Gastrocnemius medialis (tissue), 4 donors: ENCODE measurements at regions not wholly inside any gene's neighbourhood (a gene's known extent, or its start where the extent isn't known, plus 50 kb on each side); places are given as distances from the start of the nearest gene placed in this dataset.

Experiments
- ATAC-seq, 2 donors: fragments of 150-250 bp; one replicate each; pipeline ENCODE4 v1.9.1; 2016
- DNase-seq, 2 donors: peaks; one replicate each; pipeline ENCODE4 v3.0.0-alpha.2; 2019
- H3K27ac ChIP-seq, 4 donors: fragments of 200-600 bp; sonication (generic); 1 replicate in 1 of 4; 2 replicates in 3 of 4; pipeline ENCODE4 v1.5.1; 2016 to 2018; ENCODE audit warnings: mild to moderate bottlenecking in 2 of 4, moderate library complexity in 1 of 4
- H3K27me3 ChIP-seq, 3 donors: fragments of 200-600 bp; sonication (generic) in 2 of 3; 1 replicate in 1 of 3; 2 replicates in 2 of 3; pipeline versions ENCODE4 v1.5.1 to v1.6.0; 2016 to 2019; ENCODE audit warnings: mild to moderate bottlenecking in 1 of 3, moderate library complexity in 1 of 3
- H3K36me3 ChIP-seq, 2 donors: fragments of 200-600 bp; sonication (generic) in 1 of 2; one replicate each; pipeline ENCODE4 v1.5.1; 2017 to 2018
- H3K4me1 ChIP-seq, 2 donors: fragments of 200-600 bp; sonication (generic) in 1 of 2; one replicate each; pipeline ENCODE4 v1.5.1; 2016 to 2017; ENCODE audit warnings: mild to moderate bottlenecking in 2 of 2
- H3K4me3 ChIP-seq, 4 donors: fragments of 200-600 bp; sonication (generic) in 3 of 4; 1 replicate in 1 of 4; 2 replicates in 3 of 4; pipeline ENCODE4 v1.5.1; 2016 to 2019; ENCODE audit warnings: mild to moderate bottlenecking in 2 of 4
- H3K9me3 ChIP-seq, 3 donors: fragments of 200-600 bp; sonication (generic) in 2 of 3; 1 replicate in 1 of 3; 2 replicates in 2 of 3; pipeline ENCODE4 v1.5.1; 2016 to 2019
- POLR2A ChIP-seq, 2 donors: fragments of 450-650 bp; IDR thresholded peaks; one replicate each; pipeline ENCODE4 v1.6.1; 2017; ENCODE audit warnings: antibody characterized with exemption in 2 of 2, mild to moderate bottlenecking in 2 of 2, moderate library complexity in 2 of 2
- in situ Hi-C, 4 donors: fragments of 200-750 bp; cut with MboI; loops; one replicate each; pipeline versions ENCODE4 v1.15.0 to v1.8.0; 2017; ENCODE audit warnings: low sequenced_read_pairs in 4 of 4
- intact Hi-C: fragments of 100-400 bp; cut with DNase I; formaldehyde crosslinking; loops from one replicate; pipeline ENCODE4 v1.15.1; 2023; ENCODE audit warnings: low total_unique reads
- TF ChIP-seq, protein P1 (sequence below), 5 experiments: fragments of 450-650 bp in 3 of 5; fragments of 200-600 bp in 2 of 5; sonication (generic) in 2 of 5; IDR thresholded peaks in 4 of 5; conservative IDR thresholded peaks in 1 of 5; 1 replicate in 4 of 5; 2 replicates in 1 of 5; pipeline ENCODE4 v1.5.1; 2016 to 2019; ENCODE audit warnings: antibody characterized with exemption in 5 of 5, mild to moderate bottlenecking in 3 of 5, moderate library complexity in 3 of 5

DNA sequence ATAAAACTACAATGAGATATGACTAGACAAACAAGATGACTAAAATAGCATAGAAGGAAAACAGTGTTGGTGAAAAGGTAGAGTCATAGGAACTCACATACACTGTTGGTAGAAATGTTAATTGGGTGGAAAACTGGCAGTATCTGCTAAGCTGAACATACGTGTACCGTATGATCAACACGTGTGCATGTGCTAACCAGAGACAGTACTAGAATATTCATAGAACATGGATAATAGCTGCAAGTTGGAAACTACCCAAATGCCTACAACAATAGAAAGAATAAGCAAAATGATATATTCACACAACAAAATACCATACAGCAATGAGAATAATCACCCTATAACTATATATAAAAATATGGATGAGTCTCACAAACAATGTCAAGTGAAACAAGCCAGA is 184.0 kb downstream of the IBTK start:
- ATAC-seq = no peak
- TF ChIP-seq, protein P1, sequence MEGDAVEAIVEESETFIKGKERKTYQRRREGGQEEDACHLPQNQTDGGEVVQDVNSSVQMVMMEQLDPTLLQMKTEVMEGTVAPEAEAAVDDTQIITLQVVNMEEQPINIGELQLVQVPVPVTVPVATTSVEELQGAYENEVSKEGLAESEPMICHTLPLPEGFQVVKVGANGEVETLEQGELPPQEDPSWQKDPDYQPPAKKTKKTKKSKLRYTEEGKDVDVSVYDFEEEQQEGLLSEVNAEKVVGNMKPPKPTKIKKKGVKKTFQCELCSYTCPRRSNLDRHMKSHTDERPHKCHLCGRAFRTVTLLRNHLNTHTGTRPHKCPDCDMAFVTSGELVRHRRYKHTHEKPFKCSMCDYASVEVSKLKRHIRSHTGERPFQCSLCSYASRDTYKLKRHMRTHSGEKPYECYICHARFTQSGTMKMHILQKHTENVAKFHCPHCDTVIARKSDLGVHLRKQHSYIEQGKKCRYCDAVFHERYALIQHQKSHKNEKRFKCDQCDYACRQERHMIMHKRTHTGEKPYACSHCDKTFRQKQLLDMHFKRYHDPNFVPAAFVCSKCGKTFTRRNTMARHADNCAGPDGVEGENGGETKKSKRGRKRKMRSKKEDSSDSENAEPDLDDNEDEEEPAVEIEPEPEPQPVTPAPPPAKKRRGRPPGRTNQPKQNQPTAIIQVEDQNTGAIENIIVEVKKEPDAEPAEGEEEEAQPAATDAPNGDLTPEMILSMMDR (IDR thresholded peaks at IDR 0.05 in 4 of 5, conservative IDR thresholded peaks at IDR 0.05 in 1 of 5) = no peak
- TF ChIP-seq POLR2A (IDR thresholded peaks at IDR 0.05) = no peak
- intact Hi-C loops (no loop called here), in situ Hi-C loops (no loop called here)
- no peaks in the 10 kb centered on the region for H3K4me1 ChIP-seq
- no peak for DNase-seq
- no peak overlapping the region for H3K27ac ChIP-seq
- no peaks in the 10 kb centered on the region for H3K9me3 ChIP-seq
- no peak overlapping the region for H3K4me3 ChIP-seq
- H3K36me3 ChIP-seq = no peaks in the 10 kb centered on the region
- H3K27me3 ChIP-seq = no peaks in the 10 kb centered on the region

- in situ Hi-C loops = no loop called here
Measured at GRCh38 chr6:82062219-82062618, 185.3 kb downstream of the IBTK start.

DNA sequence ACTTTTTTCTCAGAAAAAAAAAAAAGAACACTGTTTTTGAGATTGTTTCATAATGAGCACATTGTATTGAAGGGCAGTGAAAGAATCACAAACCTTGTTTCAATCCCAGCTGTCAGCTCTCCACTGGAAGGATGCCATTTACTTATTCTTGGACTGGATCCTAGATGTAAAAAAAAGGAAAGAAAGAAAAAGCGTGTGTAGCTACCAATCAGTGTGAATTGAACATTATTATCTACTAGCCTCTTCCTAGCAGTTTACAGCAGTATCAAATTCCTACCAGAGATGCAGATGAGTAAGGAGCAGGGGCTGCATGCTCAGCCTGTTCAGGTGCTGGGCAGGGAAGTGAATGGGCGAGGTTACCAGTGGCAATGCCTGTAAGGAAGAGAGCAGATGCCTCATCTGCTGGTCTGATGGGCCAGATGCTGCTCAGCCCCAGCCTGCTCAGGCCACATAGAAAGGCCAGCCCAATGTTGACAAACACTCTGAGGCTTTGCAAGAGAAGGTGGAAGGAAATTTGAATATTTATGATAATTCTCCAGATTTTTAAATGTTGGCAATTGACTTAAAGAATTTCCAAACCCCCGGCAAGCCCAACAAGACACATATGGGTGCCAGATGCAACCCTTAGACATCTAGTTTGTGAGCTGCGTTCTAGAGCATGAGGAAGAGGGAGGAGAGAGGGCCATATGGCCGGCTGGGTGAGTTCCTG is 189.5 kb downstream of the IBTK start:
- no peak for ATAC-seq
- TF ChIP-seq POLR2A (IDR thresholded peaks at IDR 0.05) = no peak
- TF ChIP-seq, protein P1 (IDR thresholded peaks at IDR 0.05 in 4 of 5, conservative IDR thresholded peaks at IDR 0.05 in 1 of 5) = no peak

More at GRCh38 chr6:82062219-82062618, 185.3 kb downstream of the IBTK start:
- Histone ChIP-seq H3K27me3 (no peaks in the 10 kb centered on the region), H3K36me3 (no peaks in the 10 kb centered on the region), H3K27ac (no peak overlapping the region), H3K4me3 (no peak overlapping the region), H3K4me1 (no peaks in the 10 kb centered on the region), H3K9me3 (no peaks in the 10 kb centered on the region)
- intact Hi-C loops = no loop called here
- DNase-seq = no peak
- no peak for TF ChIP-seq POLR2A (IDR thresholded peaks at IDR 0.05)
- TF ChIP-seq, protein P1 (IDR thresholded peaks at IDR 0.05 in 4 of 5, conservative IDR thresholded peaks at IDR 0.05 in 1 of 5) = no peak
- ATAC-seq = no peak

DNA sequence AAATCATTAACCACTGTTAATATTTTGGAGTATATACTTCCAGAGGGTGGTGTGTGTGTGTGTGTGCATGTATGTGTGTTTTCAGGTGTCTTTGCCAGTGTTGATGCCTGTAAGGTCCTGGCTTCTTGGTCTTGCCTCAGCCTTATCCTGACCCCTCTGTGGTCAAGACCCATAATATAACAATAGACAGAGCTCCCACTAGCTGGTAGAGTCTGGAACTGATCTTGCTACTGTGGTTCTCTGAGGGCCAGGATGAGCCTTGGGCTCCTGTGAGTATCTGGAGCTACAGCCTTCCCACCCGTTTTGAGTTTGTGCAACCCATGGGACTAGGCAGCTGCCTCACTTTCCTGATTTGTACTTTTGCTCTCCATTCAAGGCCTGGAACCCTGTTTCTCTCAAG is 191.0 kb downstream of the IBTK start:
- H3K36me3 ChIP-seq = no peaks in the 10 kb centered on the region
- intact Hi-C loops = no loop called here

More for the DNA sequence above, 189.5 kb downstream of the IBTK start:
- H3K27ac ChIP-seq = no peak overlapping the region
- in situ Hi-C loops = no loop called here
- intact Hi-C loops = no loop called here
- no peak overlapping the region for H3K4me3 ChIP-seq
- DNase-seq = no peak
- H3K9me3 ChIP-seq = no peaks in the 10 kb centered on the region
- no peaks in the 10 kb centered on the region for H3K36me3 ChIP-seq
- no peaks in the 10 kb centered on the region for H3K27me3 ChIP-seq
- H3K4me1 ChIP-seq = no peaks in the 10 kb centered on the region

More for the DNA sequence above, 191.0 kb downstream of the IBTK start:
- Histone ChIP-seq H3K4me3 (no peak overlapping the region), H3K4me1 (no peaks in the 10 kb centered on the region), H3K27ac (no peak overlapping the region), H3K9me3 (no peaks in the 10 kb centered on the region), H3K27me3 (no peaks in the 10 kb centered on the region)
- in situ Hi-C loops = no loop called here
- no peak for TF ChIP-seq POLR2A (IDR thresholded peaks at IDR 0.05)
- TF ChIP-seq, protein P1 (IDR thresholded peaks at IDR 0.05 in 4 of 5, conservative IDR thresholded peaks at IDR 0.05 in 1 of 5) = no peak
- ATAC-seq (no peak), DNase-seq (no peak)
